SK-N-SH treated with all-trans-retinoic acid at 6 μM for 48 hours (cell line): ENCODE measurements at regions not wholly inside any gene's neighbourhood (a gene's known extent, or its start where the extent isn't known, plus 50 kb on each side); places are given as distances from the start of the nearest gene placed in this dataset.

ENCODE experiments used
- ARNTL ChIP-seq: fragments of 450-650 bp; formaldehyde crosslinking; IDR thresholded peaks from 2 replicates; pipeline ENCODE4 v1.5.0; 2020; ENCODE audit warnings: low read depth, mild to moderate bottlenecking, moderate library complexity, borderline replicate concordance
- ESRRG ChIP-seq: fragments of 250-450 bp; sonication (Bioruptor Pico); IDR thresholded peaks from 2 replicates; pipeline ENCODE4 v1.6.1; 2021; ENCODE audit warnings: mild to moderate bottlenecking
- ISL1 ChIP-seq: fragments of 250-450 bp; sonication (Bioruptor Pico); IDR thresholded peaks from 2 replicates; pipeline ENCODE4 v2.1.2; 2022; ENCODE audit warnings: mild to moderate bottlenecking, moderate library complexity
- ZC3H10 ChIP-seq: fragments of 250-450 bp; sonication (Bioruptor Pico); IDR thresholded peaks from 2 replicates; pipeline ENCODE4 v1.5.1; 2021; ENCODE audit warnings: mild to moderate bottlenecking, moderate library complexity

GRCh38 chr7:47196737-47197136, 385.2 kb downstream of the TNS3 start:
- TF ChIP-seq ESRRG (CRISPR knock-in tag) (no peak), ARNTL (CRISPR knock-in tag) (no peak), ZC3H10 (CRISPR knock-in tag) (no peak), ISL1 (CRISPR knock-in tag) (no peak)
